ENCODE measurements at regions not wholly inside any gene's neighbourhood (a gene's known extent, or its start where the extent isn't known, plus 50 kb on each side); places are given as distances from the start of the nearest gene placed in this dataset.

DNA sequence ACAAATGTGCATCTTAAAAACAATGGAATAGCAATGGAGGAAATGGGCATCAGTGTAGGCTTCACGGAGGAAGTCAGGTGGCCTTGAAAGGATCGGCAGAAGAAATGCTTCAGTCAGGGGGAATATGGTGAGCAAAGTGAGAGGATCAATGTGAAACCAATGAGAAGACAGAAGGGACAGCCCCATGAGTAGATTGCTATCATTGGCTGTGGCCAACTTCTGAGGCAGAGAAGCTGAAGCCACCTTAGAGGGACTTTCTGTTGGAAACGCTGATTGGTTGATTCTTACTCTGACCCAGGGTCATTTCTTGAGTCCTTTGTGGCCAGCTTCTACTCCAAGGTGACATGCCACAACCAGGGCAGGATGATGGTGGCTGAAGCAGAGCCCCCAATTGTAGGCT, 130.7 kb upstream of the ZNF648 start:
- TF ChIP-seq SRY (CRISPR knock-in tag; IDR thresholded peaks at IDR 0.05): no peak
- TF ChIP-seq ZNF12 (CRISPR knock-in tag; IDR thresholded peaks at IDR 0.05): no peak
- TF ChIP-seq ZNF207 (IDR thresholded peaks at IDR 0.05; ENCODE audit: borderline replicate concordance): no peak
- TF ChIP-seq, protein P1, sequence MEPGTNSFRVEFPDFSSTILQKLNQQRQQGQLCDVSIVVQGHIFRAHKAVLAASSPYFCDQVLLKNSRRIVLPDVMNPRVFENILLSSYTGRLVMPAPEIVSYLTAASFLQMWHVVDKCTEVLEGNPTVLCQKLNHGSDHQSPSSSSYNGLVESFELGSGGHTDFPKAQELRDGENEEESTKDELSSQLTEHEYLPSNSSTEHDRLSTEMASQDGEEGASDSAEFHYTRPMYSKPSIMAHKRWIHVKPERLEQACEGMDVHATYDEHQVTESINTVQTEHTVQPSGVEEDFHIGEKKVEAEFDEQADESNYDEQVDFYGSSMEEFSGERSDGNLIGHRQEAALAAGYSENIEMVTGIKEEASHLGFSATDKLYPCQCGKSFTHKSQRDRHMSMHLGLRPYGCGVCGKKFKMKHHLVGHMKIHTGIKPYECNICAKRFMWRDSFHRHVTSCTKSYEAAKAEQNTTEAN (CRISPR knock-in tag; conservative IDR thresholded peaks at IDR 0.05): no peak
